Hepatocyte (in vitro differentiated cells): ENCODE measurements at regions not wholly inside any gene's neighbourhood (a gene's known extent, or its start where the extent isn't known, plus 50 kb on each side); places are given as distances from the start of the nearest gene placed in this dataset.
A peak's percentile ranks its signal among the peaks of the same experiment; 100 is the strongest.

Source experiments
- DNase-seq: peaks from one replicate; pipeline ENCODE4 v3.0.0-alpha.2; 2016; ENCODE audit warnings: low spot score
- H2AFZ ChIP-seq: fragments of 200-600 bp; sonication (generic); 2 replicates; pipeline ENCODE4 v1.6.0; 2016; ENCODE audit warnings: antibody characterized with exemption, mild to moderate bottlenecking
- H3K27ac ChIP-seq: fragments of 200-600 bp; sonication (generic); 2 replicates; pipeline ENCODE4 v1.5.1; 2016; ENCODE audit warnings: mild to moderate bottlenecking
- H3K27me3 ChIP-seq: fragments of 200-600 bp; sonication (generic); 2 replicates; pipeline ENCODE4 v1.6.1; 2016
- H3K36me3 ChIP-seq: fragments of 200-600 bp; sonication (generic); replicated peaks from 2 replicates; pipeline ENCODE4 v1.5.1; 2016; ENCODE audit warnings: low read depth; ENCODE audit not compliant: insufficient read depth
- H3K4me1 ChIP-seq: fragments of 200-600 bp; sonication (generic); 2 replicates; pipeline ENCODE4 v1.5.1; 2016; ENCODE audit warnings: mild to moderate bottlenecking, moderate library complexity; ENCODE audit not compliant: insufficient read depth
- H3K4me2 ChIP-seq: fragments of 200-600 bp; sonication (generic); 2 replicates; pipeline ENCODE4 v1.6.0; 2016
- H3K4me3 ChIP-seq: fragments of 200-600 bp; sonication (generic); 2 replicates; pipeline ENCODE4 v1.5.1; 2016; ENCODE audit warnings: mild to moderate bottlenecking
- H3K79me2 ChIP-seq: fragments of 200-600 bp; sonication (generic); 2 replicates; pipeline ENCODE4 v1.6.0; 2017; ENCODE audit warnings: mild to moderate bottlenecking
- H3K9me2 ChIP-seq: fragments of 200-600 bp; sonication (generic); replicated peaks from 2 replicates; pipeline ENCODE4 v1.6.0; 2017; ENCODE audit warnings: mild to moderate bottlenecking; ENCODE audit not compliant: insufficient read depth
- H3K9me3 ChIP-seq: fragments of 200-600 bp; sonication (generic); 2 replicates; pipeline ENCODE4 v1.5.1; 2016; ENCODE audit warnings: low read depth, mild to moderate bottlenecking
- H4K20me1 ChIP-seq: fragments of 200-600 bp; sonication (generic); 2 replicates; pipeline ENCODE4 v1.6.0; 2016; ENCODE audit warnings: mild to moderate bottlenecking; ENCODE audit not compliant: insufficient read depth, poor library complexity, severe bottlenecking
- EZH2 ChIP-seq: fragments of 200-600 bp; sonication (generic); IDR thresholded peaks from 2 replicates; pipeline ENCODE4 v1.6.1; 2016; ENCODE audit warnings: antibody characterized with exemption, mild to moderate bottlenecking, borderline replicate concordance
- EZH2phosphoT487 ChIP-seq: fragments of 200-600 bp; sonication (generic); IDR thresholded peaks from one replicate; pipeline ENCODE4 v1.6.1; 2018; ENCODE audit warnings: antibody characterized with exemption, mild to moderate bottlenecking, low read depth, moderate library complexity; ENCODE audit not compliant: unreplicated experiment, severe bottlenecking
- WGBS: methylation state at CpG from one replicate; pipeline ENCODE4 v1.1.6; 2016; ENCODE audit warnings: low lambda C conversion rate; ENCODE audit errors: missing lambda C conversion rate; 5-methylcytosine and 5-hydroxymethylcytosine counted together
- TF ChIP-seq, protein P1 (sequence below): fragments of 200-600 bp; sonication (generic); IDR thresholded peaks from 2 replicates; pipeline ENCODE4 v1.5.1; 2016; ENCODE audit warnings: antibody characterized with exemption, mild to moderate bottlenecking; ENCODE audit not compliant: poor library complexity

DNA sequence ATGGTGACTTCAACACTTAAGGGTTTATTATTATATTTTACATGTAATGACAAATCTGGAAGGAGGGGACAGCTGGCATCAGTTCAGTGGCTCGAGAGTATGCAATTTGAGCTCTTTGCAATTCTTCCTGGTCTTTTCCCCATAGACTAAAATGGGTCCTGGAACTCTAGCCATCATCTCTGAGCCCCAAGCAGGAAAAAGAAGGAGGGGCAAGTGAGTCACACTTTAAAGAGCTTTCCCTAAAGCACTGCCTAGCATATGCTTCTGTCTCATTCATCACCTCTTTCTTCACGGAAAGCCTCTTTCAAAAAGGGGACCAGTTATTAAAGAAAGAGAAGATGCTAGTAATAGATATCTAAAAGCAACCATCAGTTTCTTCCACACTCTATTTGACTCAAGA lies 466.3 kb downstream of the ZIC1 start:
- TF ChIP-seq, protein P1, sequence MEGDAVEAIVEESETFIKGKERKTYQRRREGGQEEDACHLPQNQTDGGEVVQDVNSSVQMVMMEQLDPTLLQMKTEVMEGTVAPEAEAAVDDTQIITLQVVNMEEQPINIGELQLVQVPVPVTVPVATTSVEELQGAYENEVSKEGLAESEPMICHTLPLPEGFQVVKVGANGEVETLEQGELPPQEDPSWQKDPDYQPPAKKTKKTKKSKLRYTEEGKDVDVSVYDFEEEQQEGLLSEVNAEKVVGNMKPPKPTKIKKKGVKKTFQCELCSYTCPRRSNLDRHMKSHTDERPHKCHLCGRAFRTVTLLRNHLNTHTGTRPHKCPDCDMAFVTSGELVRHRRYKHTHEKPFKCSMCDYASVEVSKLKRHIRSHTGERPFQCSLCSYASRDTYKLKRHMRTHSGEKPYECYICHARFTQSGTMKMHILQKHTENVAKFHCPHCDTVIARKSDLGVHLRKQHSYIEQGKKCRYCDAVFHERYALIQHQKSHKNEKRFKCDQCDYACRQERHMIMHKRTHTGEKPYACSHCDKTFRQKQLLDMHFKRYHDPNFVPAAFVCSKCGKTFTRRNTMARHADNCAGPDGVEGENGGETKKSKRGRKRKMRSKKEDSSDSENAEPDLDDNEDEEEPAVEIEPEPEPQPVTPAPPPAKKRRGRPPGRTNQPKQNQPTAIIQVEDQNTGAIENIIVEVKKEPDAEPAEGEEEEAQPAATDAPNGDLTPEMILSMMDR, result no peak
- TF ChIP-seq EZH2phosphoT487, result no peak
- no peak for TF ChIP-seq EZH2
- no peak overlapping the region for H3K27ac ChIP-seq

DNA sequence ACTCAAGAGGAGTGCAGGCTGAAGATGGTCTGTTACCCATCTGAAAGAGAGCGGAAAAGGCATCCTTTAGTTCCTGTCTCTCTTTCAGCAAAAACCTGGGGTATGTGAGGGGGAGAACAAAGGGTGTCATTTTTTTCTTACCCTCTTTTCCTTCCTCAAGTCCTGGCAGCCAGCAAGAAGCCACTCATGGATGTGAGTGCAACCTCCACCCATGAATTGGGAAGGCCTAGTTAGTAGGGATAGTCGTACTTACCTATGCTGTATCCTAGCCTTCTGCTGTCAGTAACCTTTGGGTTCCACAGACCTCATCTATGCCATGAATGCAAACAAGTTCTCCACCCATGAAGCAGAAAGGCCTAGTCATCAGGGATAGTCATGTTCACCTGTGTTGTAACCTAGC lies 472.8 kb downstream of the ZIC1 start:
- no peak overlapping the region for H3K4me2 ChIP-seq
- H3K9me3 ChIP-seq, result no peaks in the 10 kb centered on the region
- no peaks in the 10 kb centered on the region for H3K9me2 ChIP-seq
- no peak for DNase-seq
- H4K20me1 ChIP-seq, result no peaks in the 10 kb centered on the region
- H3K27me3 ChIP-seq, result no peaks in the 10 kb centered on the region
- no peak overlapping the region for H3K27ac ChIP-seq
- no peak overlapping the region for H2AFZ ChIP-seq
- H3K4me3 ChIP-seq, result no peak overlapping the region
- no peaks in the 10 kb centered on the region for H3K79me2 ChIP-seq
- TF ChIP-seq EZH2, result no peak
- TF ChIP-seq EZH2phosphoT487, result no peak
- TF ChIP-seq, protein P1, result no peak
- WGBS, result 79% methylated on average over 2 of the region's 2 CpGs
- no peaks in the 10 kb centered on the region for H3K4me1 ChIP-seq
- H3K36me3 ChIP-seq, result no peaks in the 10 kb centered on the region

More for the DNA sequence above, 466.3 kb downstream of the ZIC1 start:
- H3K4me1 ChIP-seq, result no peaks in the 10 kb centered on the region
- no peak overlapping the region for H3K4me3 ChIP-seq
- 52% methylated on average over 2 of the region's 2 CpGs for WGBS
- no peaks in the 10 kb centered on the region for H3K9me2 ChIP-seq
- H3K79me2 ChIP-seq, result no peaks in the 10 kb centered on the region
- no peaks in the 10 kb centered on the region for H4K20me1 ChIP-seq
- no peaks in the 10 kb centered on the region for H3K9me3 ChIP-seq
- DNase-seq, result no peak
- no peaks in the 10 kb centered on the region for H3K36me3 ChIP-seq
- H3K4me2 ChIP-seq, result no peak overlapping the region
- H2AFZ ChIP-seq, result no peak overlapping the region
- H3K27me3 ChIP-seq, result no peaks in the 10 kb centered on the region

DNA sequence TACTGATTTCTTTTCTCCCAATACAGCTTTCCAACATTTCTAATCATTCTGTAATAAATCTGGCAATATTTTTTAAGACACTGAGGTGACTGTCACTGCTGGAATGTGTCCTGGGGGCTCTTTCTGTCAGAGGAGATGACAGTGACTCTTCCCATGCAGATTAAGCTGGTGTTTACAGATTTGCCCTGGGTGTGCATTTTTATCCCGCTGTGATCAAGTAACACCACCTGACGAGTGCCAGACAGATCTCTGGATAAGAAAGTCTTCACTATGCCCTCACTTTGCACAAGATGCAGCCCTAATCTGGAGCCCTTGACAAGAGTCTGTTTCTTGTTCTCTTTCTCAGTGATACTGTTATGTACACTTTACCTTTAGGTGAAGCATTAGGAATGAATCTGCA lies 477.7 kb downstream of the ZIC1 start:
- Histone ChIP-seq H3K79me2 (no peaks in the 10 kb centered on the region), H3K27ac (no peak overlapping the region), H4K20me1 (no peaks in the 10 kb centered on the region), H3K4me3 (no peak overlapping the region), H3K9me2 (no peaks in the 10 kb centered on the region), H3K4me2 (peak overlapping the region; percentile 4), H2AFZ (no peak overlapping the region), H3K9me3 (no peaks in the 10 kb centered on the region), H3K27me3 (no peaks in the 10 kb centered on the region), H3K4me1 (no peaks in the 10 kb centered on the region), H3K36me3 (no peaks in the 10 kb centered on the region)
- no peak for TF ChIP-seq EZH2
- no peak for TF ChIP-seq EZH2phosphoT487
- WGBS, result 16% methylated on average over 2 of the region's 2 CpGs
- no peak for DNase-seq

DNA sequence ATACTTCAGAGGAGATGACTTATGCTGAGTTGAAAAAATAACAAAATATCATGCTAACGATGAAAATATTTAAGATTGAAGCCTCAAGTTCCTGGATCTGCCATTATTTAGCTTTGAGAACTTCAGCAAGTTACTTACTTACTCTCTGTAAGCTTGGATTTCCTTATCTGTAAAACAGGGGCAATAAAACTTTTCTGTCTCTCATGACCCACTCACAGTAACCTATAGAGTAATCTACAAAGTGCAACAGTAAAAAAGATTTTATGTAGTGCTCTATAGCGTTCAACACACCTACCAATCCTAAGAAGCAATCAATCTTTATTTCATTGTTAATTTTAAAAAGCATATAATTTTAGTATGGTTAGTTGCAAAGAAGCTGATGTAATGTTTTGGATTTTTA lies 478.6 kb downstream of the ZIC1 start:
- 25% methylated on average over 2 of the region's 2 CpGs for WGBS
- no peak for DNase-seq
- peak overlapping the region; percentile 4 for H3K4me2 ChIP-seq
- no peaks in the 10 kb centered on the region for H3K27me3 ChIP-seq
- H3K4me3 ChIP-seq, result no peak overlapping the region
- no peaks in the 10 kb centered on the region for H3K4me1 ChIP-seq
- H2AFZ ChIP-seq, result no peak overlapping the region
- no peaks in the 10 kb centered on the region for H4K20me1 ChIP-seq
- no peaks in the 10 kb centered on the region for H3K36me3 ChIP-seq
- no peaks in the 10 kb centered on the region for H3K9me3 ChIP-seq
- no peak overlapping the region for H3K27ac ChIP-seq
- TF ChIP-seq EZH2, result no peak
- no peak for TF ChIP-seq EZH2phosphoT487
- TF ChIP-seq, protein P1, result no peak
- H3K79me2 ChIP-seq, result no peaks in the 10 kb centered on the region
- no peaks in the 10 kb centered on the region for H3K9me2 ChIP-seq
